Thyroid gland (tissue), 4 donors: ENCODE measurements at regions not wholly inside any gene's neighbourhood (a gene's known extent, or its start where the extent isn't known, plus 50 kb on each side); places are given as distances from the start of the nearest gene placed in this dataset.
"Not testable (repeated sequence)": the region's sequence is repeated elsewhere in the genome, so short reads cannot be mapped to it uniquely, and the experiment has no call there.

Experiments used
- DNase-seq, 2 donors: peaks; one replicate each; pipeline ENCODE4 v3.0.0-alpha.2; 2019
- H3K27ac ChIP-seq, 3 donors: fragments of 200-600 bp; sonication (generic); 1 replicate in 2 of 3; 2 replicates in 1 of 3; pipeline ENCODE4 v1.5.1; 2016 to 2019; ENCODE audit warnings: mild to moderate bottlenecking in 1 of 3, moderate library complexity in 1 of 3
- H3K27me3 ChIP-seq: fragments of 200-600 bp; sonication (generic); one replicate; pipeline ENCODE4 v1.5.1; 2019
- H3K36me3 ChIP-seq, 2 donors: fragments of 200-600 bp; sonication (generic); one replicate each; pipeline ENCODE4 v1.5.1; 2016 to 2019
- H3K4me1 ChIP-seq, 2 donors: fragments of 200-600 bp; sonication (generic); one replicate each; pipeline ENCODE4 v1.5.1; 2017 to 2019
- H3K4me3 ChIP-seq, 3 donors: fragments of 200-600 bp; sonication (generic); replicated peaks in 1 of 3; 1 replicate in 2 of 3; 2 replicates in 1 of 3; pipeline ENCODE4 v1.5.1; 2016; ENCODE audit warnings: mild to moderate bottlenecking in 1 of 3
- H3K9me3 ChIP-seq: fragments of 200-600 bp; sonication (generic); one replicate; pipeline ENCODE4 v1.5.1; 2017
- POLR2A ChIP-seq, 2 donors: fragments of 450-650 bp; IDR thresholded peaks; one replicate each; pipeline ENCODE4 v1.6.1; 2017; ENCODE audit warnings: antibody characterized with exemption in 2 of 2, mild to moderate bottlenecking in 2 of 2, moderate library complexity in 1 of 2
- WGBS, 2 donors: methylation state at CpG; one replicate each; pipeline ENCODE4 v1.1.5; 2017; 5-methylcytosine and 5-hydroxymethylcytosine counted together
- intact Hi-C: fragments of 100-400 bp; cut with DNase I; formaldehyde crosslinking; loops from one replicate; pipeline ENCODE4 v1.15.1; 2023
- TF ChIP-seq, protein P1 (sequence below), 6 experiments: fragments of 200-600 bp in 3 of 6; fragments of 450-650 bp in 3 of 6; sonication (generic) in 3 of 6; IDR thresholded peaks; one replicate each; pipeline ENCODE4 v1.5.1; 2016 to 2019; ENCODE audit warnings: antibody characterized with exemption in 6 of 6, mild to moderate bottlenecking in 2 of 6, inconsistent platforms in 1 of 6, moderate library complexity in 1 of 6

DNA sequence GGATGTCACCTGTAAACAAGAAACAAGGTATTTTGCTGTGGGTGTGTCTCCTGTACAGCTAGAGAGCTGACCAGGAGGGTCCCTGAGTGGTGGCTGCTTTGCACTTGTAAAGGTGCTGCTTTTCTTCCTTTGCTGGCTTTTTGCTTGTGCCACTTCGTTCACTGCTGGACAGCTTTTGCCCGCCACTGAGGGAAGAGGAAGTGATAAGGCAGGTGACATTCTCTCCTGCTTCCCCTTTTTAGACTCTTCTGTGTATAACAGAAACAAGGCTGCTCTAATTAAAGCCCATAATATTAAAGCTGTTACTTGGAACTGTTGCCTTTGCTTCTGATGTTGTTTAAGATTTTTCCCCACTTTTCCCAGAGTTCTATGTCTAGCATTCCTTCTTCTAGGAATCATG is 218.6 kb upstream of the TSPY4 start:
- no peaks in the 10 kb centered on the region for H3K36me3 ChIP-seq
- H3K27me3 ChIP-seq: no peaks in the 10 kb centered on the region
- no peak overlapping the region for H3K27ac ChIP-seq
- no peak for DNase-seq
- TF ChIP-seq, protein P1, sequence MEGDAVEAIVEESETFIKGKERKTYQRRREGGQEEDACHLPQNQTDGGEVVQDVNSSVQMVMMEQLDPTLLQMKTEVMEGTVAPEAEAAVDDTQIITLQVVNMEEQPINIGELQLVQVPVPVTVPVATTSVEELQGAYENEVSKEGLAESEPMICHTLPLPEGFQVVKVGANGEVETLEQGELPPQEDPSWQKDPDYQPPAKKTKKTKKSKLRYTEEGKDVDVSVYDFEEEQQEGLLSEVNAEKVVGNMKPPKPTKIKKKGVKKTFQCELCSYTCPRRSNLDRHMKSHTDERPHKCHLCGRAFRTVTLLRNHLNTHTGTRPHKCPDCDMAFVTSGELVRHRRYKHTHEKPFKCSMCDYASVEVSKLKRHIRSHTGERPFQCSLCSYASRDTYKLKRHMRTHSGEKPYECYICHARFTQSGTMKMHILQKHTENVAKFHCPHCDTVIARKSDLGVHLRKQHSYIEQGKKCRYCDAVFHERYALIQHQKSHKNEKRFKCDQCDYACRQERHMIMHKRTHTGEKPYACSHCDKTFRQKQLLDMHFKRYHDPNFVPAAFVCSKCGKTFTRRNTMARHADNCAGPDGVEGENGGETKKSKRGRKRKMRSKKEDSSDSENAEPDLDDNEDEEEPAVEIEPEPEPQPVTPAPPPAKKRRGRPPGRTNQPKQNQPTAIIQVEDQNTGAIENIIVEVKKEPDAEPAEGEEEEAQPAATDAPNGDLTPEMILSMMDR (IDR thresholded peaks at IDR 0.05): no peak
- no peak for TF ChIP-seq POLR2A (IDR thresholded peaks at IDR 0.05)
- H3K4me3 ChIP-seq: no peak overlapping the region
- H3K9me3 ChIP-seq: no peaks in the 10 kb centered on the region
- no peaks in the 10 kb centered on the region for H3K4me1 ChIP-seq
- intact Hi-C loops: no loop called here
- WGBS, 2 donors: 45 to 48% methylated on average over 2 of the region's 2 CpGs

DNA sequence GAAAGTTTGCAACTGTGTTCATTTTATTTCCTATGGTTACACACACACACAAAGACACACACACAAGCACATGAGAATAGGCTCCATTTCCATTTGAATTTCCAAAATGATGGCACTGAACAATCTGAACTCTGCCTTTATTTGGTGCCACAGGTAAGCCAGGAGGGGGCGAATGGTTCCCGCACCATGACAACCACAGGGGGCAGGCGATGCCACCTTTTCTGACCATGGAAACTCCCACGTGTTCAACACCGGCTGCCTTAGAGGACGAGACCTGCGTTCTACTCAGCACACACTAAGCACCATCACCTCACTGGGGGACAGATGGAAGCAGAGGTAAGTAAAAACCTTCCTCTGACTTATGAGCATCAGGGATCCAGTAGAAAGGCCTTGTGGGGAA is 212.6 kb upstream of the TSPY4 start:
- H3K36me3 ChIP-seq: no peaks in the 10 kb centered on the region
- no peak overlapping the region for H3K27ac ChIP-seq
- H3K9me3 ChIP-seq: no peaks in the 10 kb centered on the region
- intact Hi-C loops: no loop called here
- no peak overlapping the region for H3K4me3 ChIP-seq
- H3K4me1 ChIP-seq: no peaks in the 10 kb centered on the region
- no peak for DNase-seq
- TF ChIP-seq POLR2A (IDR thresholded peaks at IDR 0.05): no peak
- TF ChIP-seq, protein P1 (IDR thresholded peaks at IDR 0.05): no peak
- H3K27me3 ChIP-seq: no peaks in the 10 kb centered on the region
- 66 to 68% methylated on average over 7 of the region's 7 CpGs for WGBS, 2 donors

DNA sequence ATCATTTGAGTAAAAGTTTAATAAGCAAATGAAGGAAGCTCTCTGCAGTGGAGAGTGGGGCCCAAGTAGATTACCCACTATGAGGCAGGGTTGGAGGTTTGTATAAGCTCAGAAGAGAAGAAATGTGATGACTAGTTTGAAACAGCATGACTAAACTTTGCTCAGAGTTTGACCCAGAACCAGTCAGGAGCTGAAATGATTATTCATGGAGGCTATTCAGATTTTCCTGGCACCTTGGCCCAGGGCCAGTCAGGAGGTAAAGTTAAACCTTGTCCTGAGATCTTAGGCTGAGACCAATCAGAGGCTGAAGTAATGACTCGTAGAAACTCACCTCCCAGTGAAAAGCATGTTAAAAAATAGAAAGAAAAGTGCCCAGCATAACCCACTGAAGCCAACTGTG is 210.7 kb upstream of the TSPY4 start:
- H3K9me3 ChIP-seq: no peaks in the 10 kb centered on the region
- intact Hi-C loops: no loop called here
- TF ChIP-seq, protein P1 (IDR thresholded peaks at IDR 0.05): no peak
- TF ChIP-seq POLR2A (IDR thresholded peaks at IDR 0.05): no peak
- DNase-seq: no peak
- no peaks in the 10 kb centered on the region for H3K36me3 ChIP-seq
- no peak overlapping the region for H3K4me3 ChIP-seq
- no peaks in the 10 kb centered on the region for H3K27me3 ChIP-seq
- no peak overlapping the region for H3K27ac ChIP-seq
- no peaks in the 10 kb centered on the region for H3K4me1 ChIP-seq
- 44 to 55% methylated on average over 1 of the region's 1 CpG for WGBS, 2 donors

DNA sequence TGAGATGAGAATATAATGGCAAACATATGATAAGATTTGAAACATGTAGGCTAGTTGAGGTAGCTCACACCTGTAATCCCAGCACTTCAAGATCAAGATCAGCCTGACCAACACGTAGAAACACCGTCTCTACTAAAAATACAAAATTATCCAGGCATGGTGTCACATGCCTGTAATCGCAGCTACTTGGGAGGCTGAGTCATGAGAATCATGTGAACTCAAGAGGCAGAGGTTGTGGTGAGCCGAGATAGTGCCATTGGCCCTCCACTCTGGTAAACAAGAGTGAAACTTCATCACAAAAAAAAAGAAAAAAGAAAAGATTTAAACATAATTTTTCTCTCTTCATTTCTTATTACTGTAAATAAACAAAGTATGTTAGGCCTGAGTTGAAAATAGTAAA is 193.9 kb upstream of the TSPY4 start:
- H3K9me3 ChIP-seq, intact Hi-C loops, H3K36me3 ChIP-seq, H3K27ac ChIP-seq, H3K27me3 ChIP-seq, H3K4me3 ChIP-seq, H3K4me1 ChIP-seq, DNase-seq: not testable (repeated sequence)
- WGBS, 2 donors: 55 to 61% methylated on average over 4 of the region's 4 CpGs

DNA sequence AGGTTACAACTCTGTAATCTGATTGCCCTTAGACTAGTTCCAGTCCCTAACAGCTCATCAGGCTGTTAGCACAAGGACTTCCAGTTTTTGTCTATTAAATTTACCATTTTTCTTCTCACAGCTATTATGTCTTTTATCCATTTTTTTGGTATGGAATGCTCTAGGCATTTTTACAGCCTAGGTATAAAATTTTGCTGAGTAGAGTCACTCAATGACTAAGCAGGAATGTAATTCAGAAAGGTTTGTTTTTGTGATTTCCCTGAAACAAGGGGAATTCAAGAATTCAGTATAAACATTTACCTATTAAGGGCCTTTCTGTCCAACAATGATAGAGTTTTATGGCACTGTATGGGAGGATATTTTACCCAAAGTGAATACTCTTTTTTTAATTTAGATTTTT is 182.7 kb upstream of the TSPY4 start:
- H3K4me3 ChIP-seq, H3K4me1 ChIP-seq, H3K36me3 ChIP-seq, DNase-seq, intact Hi-C loops, H3K9me3 ChIP-seq, H3K27me3 ChIP-seq, H3K27ac ChIP-seq: not testable (repeated sequence)

DNA sequence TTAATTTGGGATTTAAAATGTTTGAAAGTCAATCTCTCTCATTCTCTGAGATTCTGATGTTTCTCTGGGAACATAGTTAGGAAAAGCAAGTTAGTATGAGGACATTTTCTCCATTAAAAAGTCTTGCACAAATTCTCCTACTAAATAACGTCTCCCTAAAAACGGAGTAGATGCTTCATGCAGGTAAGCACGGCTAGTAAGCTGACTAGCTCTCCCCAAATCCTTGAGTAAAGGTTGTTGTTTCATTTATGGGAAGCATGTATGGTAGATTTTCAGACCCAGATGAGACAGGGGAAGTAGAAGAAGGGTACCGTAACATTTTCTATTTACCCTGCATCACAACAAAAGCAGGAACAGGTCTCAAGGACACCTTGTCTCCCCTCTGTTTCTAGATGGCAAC is 181.5 kb upstream of the TSPY4 start:
- 53 to 60% methylated on average over 4 of the region's 4 CpGs for WGBS, 2 donors
- H3K27me3 ChIP-seq: no peaks in the 10 kb centered on the region
- H3K27ac ChIP-seq: no peak overlapping the region
- no peaks in the 10 kb centered on the region for H3K36me3 ChIP-seq
- H3K9me3 ChIP-seq: no peaks in the 10 kb centered on the region
- DNase-seq: no peak
- TF ChIP-seq, protein P1 (IDR thresholded peaks at IDR 0.05): no peak
- no peak for TF ChIP-seq POLR2A (IDR thresholded peaks at IDR 0.05)
- H3K4me1 ChIP-seq: no peaks in the 10 kb centered on the region
- no peak overlapping the region for H3K4me3 ChIP-seq
- intact Hi-C loops: no loop called here
